GM12874 (cell line): ENCODE measurements at regions not wholly inside any gene's neighbourhood (a gene's known extent, or its start where the extent isn't known, plus 50 kb on each side); places are given as distances from the start of the nearest gene placed in this dataset.

ENCODE experiments used
- TF ChIP-seq, protein P1 (sequence below): IDR thresholded peaks from 2 replicates; pipeline ENCODE4 v1.5.1; 2011; ENCODE audit warnings: low read depth, mild to moderate bottlenecking, control low read depth, low read length, moderate library complexity; ENCODE audit not compliant: insufficient read depth

- TF ChIP-seq, protein P1, sequence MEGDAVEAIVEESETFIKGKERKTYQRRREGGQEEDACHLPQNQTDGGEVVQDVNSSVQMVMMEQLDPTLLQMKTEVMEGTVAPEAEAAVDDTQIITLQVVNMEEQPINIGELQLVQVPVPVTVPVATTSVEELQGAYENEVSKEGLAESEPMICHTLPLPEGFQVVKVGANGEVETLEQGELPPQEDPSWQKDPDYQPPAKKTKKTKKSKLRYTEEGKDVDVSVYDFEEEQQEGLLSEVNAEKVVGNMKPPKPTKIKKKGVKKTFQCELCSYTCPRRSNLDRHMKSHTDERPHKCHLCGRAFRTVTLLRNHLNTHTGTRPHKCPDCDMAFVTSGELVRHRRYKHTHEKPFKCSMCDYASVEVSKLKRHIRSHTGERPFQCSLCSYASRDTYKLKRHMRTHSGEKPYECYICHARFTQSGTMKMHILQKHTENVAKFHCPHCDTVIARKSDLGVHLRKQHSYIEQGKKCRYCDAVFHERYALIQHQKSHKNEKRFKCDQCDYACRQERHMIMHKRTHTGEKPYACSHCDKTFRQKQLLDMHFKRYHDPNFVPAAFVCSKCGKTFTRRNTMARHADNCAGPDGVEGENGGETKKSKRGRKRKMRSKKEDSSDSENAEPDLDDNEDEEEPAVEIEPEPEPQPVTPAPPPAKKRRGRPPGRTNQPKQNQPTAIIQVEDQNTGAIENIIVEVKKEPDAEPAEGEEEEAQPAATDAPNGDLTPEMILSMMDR, result no peak
Measured at GRCh38 chr18:8958660-8959059, 143.8 kb upstream of the NDUFV2 start.

DNA sequence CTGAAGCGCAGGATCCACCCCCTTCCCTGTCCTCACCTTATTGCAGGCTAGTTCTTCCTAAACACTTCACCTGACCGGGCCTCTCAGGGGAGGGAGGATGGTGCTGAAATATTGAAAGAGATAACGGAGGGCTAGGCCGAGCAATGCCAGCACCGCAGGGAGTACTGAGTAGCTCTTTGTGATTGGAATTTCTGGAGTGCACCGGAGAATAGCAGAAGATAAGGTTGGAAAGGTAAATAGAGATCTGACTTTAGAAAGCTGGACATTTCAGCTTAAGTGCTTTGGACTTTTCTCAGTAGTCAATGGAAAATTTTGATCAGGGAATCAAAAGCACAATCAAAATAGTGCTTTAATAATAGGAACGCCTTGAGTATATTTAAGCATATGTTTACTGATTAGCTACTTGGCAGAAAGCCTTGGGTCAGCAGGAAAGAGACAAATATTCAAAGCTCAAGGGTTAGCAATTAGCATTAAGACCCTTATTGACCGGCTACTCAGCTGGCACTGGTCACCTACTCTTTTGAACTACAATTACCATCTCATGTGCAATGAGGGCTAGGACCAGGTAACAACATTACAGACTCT is 142.9 kb upstream of the NDUFV2 start:
- TF ChIP-seq, protein P1, result no peak

- TF ChIP-seq, protein P1, result no peak
Measured at GRCh38 chr18:8960740-8961657, 141.5 kb upstream of the NDUFV2 start.

- TF ChIP-seq, protein P1, result no peak
Measured at GRCh38 chr18:8962192-8962779, 140.2 kb upstream of the NDUFV2 start.

GRCh38 chr18:8962855-8963635 is 139.5 kb upstream of the NDUFV2 start:
- TF ChIP-seq, protein P1, result no peak

- TF ChIP-seq, protein P1, result no peak
Measured at GRCh38 chr18:8963876-8964275, 138.6 kb upstream of the NDUFV2 start.

DNA sequence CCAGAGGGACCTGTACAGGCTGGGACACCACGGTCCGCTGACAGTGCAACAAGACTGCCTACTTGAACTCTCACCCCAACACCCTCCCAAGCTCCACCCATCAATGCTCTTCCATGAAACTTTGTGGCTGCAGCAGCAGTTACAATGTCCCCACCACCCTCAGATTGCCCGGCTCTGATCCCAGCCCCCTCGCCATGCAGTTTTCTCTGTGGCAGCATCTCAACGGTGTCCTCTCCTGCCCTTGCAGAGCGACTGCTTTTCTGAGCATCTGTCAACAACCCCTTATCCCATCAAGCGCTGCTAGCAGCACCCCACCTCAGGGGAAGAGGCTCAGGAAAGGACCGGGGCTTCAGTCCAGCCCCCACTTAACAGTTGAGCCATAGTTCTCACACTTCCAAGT is 137.1 kb upstream of the NDUFV2 start:
- TF ChIP-seq, protein P1, result no peak
